NB4 (cell line): ENCODE measurements at regions not wholly inside any gene's neighbourhood (a gene's known extent, or its start where the extent isn't known, plus 50 kb on each side); places are given as distances from the start of the nearest gene placed in this dataset.

ENCODE experiments used
- POLR2A ChIP-seq: IDR thresholded peaks from 2 replicates; pipeline ENCODE4 v1.6.1; 2011; ENCODE audit warnings: mild to moderate bottlenecking; ENCODE audit not compliant: insufficient read length; ENCODE audit errors: extremely low read depth
- TF ChIP-seq, protein P1 (sequence below): IDR thresholded peaks from one replicate; pipeline ENCODE4 v1.5.1; 2012; ENCODE audit warnings: low read depth, low read length

DNA sequence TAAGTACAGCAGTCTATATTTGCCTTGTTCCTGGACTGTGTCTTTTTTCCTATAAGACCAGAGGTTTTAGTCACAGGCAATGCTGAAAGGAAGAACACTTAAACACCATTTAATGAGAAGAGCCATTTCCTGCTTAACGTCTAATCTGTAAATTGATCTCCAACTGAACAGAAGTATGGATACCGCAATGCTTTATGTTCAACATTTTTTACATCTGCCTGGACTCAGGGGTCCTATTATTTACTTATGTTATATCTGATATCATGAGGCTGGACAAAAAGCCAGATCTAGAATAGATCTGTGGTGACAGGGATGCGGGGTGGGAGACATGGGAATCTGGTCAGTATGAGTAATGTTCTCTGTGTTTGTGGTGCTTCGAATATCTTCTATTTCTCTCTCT is 334.6 kb upstream of the MPDZ start:
- TF ChIP-seq, protein P1, sequence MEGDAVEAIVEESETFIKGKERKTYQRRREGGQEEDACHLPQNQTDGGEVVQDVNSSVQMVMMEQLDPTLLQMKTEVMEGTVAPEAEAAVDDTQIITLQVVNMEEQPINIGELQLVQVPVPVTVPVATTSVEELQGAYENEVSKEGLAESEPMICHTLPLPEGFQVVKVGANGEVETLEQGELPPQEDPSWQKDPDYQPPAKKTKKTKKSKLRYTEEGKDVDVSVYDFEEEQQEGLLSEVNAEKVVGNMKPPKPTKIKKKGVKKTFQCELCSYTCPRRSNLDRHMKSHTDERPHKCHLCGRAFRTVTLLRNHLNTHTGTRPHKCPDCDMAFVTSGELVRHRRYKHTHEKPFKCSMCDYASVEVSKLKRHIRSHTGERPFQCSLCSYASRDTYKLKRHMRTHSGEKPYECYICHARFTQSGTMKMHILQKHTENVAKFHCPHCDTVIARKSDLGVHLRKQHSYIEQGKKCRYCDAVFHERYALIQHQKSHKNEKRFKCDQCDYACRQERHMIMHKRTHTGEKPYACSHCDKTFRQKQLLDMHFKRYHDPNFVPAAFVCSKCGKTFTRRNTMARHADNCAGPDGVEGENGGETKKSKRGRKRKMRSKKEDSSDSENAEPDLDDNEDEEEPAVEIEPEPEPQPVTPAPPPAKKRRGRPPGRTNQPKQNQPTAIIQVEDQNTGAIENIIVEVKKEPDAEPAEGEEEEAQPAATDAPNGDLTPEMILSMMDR: no peak
- no peak for TF ChIP-seq POLR2A
